ENCODE measurements at regions not wholly inside any gene's neighbourhood (a gene's known extent, or its start where the extent isn't known, plus 50 kb on each side); places are given as distances from the start of the nearest gene placed in this dataset.
A peak's percentile ranks its signal among the peaks of the same experiment; 100 is the strongest.

DNA sequence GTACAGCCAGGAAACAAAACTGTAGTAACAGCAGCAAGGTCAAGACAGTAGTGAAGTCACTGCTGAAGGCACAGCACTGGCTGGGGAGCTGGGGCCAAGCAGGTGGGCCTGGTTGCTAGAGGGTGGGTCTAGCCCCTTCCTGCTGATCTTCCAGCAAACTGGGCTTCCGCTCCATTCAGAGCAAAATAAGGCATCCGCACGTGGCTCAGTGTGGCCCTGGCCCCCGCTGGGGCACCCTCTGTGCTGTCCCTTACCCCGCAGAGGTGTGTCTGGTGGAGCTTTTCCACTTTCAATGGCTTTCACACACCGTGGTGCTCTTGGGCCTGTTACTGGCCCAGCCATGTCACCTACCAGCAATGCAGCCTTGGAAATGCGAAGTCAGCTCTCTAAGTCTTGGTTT, 162.4 kb upstream of the B3GAT1 start:
- H4K20me1 ChIP-seq (ENCODE audit: low read depth): no peaks in the 10 kb centered on the region
- Mint-ChIP-seq H3K4me1 (peaks cover 36% of the 10 kb centered on the region), H3K9me3 (peaks cover 2% of the 10 kb centered on the region), H3K36me3 (no peaks in the 10 kb centered on the region), H3K27ac (peak overlapping the region; percentile 57), H3K4me3 (no peak overlapping the region), H3K27me3 (ENCODE audit: insufficient read depth, low read depth) (peaks cover 12% of the 10 kb centered on the region)
- H3K9ac ChIP-seq: no peak overlapping the region
- no peak for TF ChIP-seq EZH2 (IDR thresholded peaks at IDR 0.05)
- TF ChIP-seq EZH2phosphoT487 (IDR thresholded peaks at IDR 0.05): no peak
- TF ChIP-seq, protein P1, sequence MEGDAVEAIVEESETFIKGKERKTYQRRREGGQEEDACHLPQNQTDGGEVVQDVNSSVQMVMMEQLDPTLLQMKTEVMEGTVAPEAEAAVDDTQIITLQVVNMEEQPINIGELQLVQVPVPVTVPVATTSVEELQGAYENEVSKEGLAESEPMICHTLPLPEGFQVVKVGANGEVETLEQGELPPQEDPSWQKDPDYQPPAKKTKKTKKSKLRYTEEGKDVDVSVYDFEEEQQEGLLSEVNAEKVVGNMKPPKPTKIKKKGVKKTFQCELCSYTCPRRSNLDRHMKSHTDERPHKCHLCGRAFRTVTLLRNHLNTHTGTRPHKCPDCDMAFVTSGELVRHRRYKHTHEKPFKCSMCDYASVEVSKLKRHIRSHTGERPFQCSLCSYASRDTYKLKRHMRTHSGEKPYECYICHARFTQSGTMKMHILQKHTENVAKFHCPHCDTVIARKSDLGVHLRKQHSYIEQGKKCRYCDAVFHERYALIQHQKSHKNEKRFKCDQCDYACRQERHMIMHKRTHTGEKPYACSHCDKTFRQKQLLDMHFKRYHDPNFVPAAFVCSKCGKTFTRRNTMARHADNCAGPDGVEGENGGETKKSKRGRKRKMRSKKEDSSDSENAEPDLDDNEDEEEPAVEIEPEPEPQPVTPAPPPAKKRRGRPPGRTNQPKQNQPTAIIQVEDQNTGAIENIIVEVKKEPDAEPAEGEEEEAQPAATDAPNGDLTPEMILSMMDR (IDR thresholded peaks at IDR 0.05): no peak
- DNase-seq (ENCODE audit: low spot score): no peak
- H3K27me3 ChIP-seq: no peaks in the 10 kb centered on the region
- no peaks in the 10 kb centered on the region for H3K9me3 ChIP-seq (ENCODE audit: low read depth)
- no peaks in the 10 kb centered on the region for H3K36me3 ChIP-seq
- H2AFZ ChIP-seq (replicated peaks): no peak overlapping the region
- H3K4me3 ChIP-seq: no peak overlapping the region
- no peaks in the 10 kb centered on the region for H3K79me2 ChIP-seq (ENCODE audit: low read depth)
- no peaks in the 10 kb centered on the region for H3F3A ChIP-seq (ENCODE audit: low read depth)
- no peak overlapping the region for H3K27ac ChIP-seq
- no peak overlapping the region for H3K4me2 ChIP-seq
- H3K4me1 ChIP-seq: peaks cover 14% of the 10 kb centered on the region

DNA sequence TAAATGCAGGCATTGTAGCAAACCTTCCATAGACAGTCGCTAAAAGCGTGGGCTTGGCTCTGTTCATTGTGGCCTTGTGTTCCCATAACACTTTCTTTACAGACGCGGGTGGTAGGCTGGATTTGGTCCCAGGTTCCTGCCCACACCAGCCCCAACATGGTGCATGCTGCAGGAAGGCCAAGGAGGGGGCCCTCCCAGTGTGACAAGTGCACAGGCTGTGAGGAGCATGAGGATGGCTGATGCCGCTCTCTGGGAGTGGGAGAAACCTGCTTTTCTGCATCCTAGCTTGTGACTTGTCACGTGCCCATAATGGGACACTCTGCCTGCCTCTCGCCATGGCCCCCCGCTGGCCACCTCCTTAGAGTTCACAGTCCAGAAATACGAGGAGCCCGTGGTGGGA, 161.8 kb upstream of the B3GAT1 start:
- no peaks in the 10 kb centered on the region for H3K9me3 ChIP-seq (ENCODE audit: low read depth)
- no peak overlapping the region for H3K9ac ChIP-seq
- no peak overlapping the region for H3K27ac ChIP-seq
- H3K36me3 ChIP-seq: no peaks in the 10 kb centered on the region
- H3K9me3 Mint-ChIP-seq: no peaks in the 10 kb centered on the region
- H3F3A ChIP-seq (ENCODE audit: low read depth): no peaks in the 10 kb centered on the region
- no peak overlapping the region for H3K4me3 Mint-ChIP-seq
- DNase-seq (ENCODE audit: low spot score): no peak
- H3K4me2 ChIP-seq: no peak overlapping the region
- H3K4me1 Mint-ChIP-seq: peaks cover 31% of the 10 kb centered on the region
- H2AFZ ChIP-seq (replicated peaks): no peak overlapping the region
- H3K27me3 Mint-ChIP-seq (ENCODE audit: insufficient read depth, low read depth): peaks cover 8% of the 10 kb centered on the region
- TF ChIP-seq EZH2phosphoT487 (IDR thresholded peaks at IDR 0.05) (no peak), EZH2 (IDR thresholded peaks at IDR 0.05) (no peak)
- TF ChIP-seq, protein P1 (IDR thresholded peaks at IDR 0.05): no peak
- H3K4me3 ChIP-seq: no peak overlapping the region
- H3K27ac Mint-ChIP-seq: no peak overlapping the region
- H3K36me3 Mint-ChIP-seq: no peaks in the 10 kb centered on the region
- no peaks in the 10 kb centered on the region for H3K27me3 ChIP-seq
- peaks cover 14% of the 10 kb centered on the region for H3K4me1 ChIP-seq
- no peaks in the 10 kb centered on the region for H4K20me1 ChIP-seq (ENCODE audit: low read depth)
- H3K79me2 ChIP-seq (ENCODE audit: low read depth): no peaks in the 10 kb centered on the region

DNA sequence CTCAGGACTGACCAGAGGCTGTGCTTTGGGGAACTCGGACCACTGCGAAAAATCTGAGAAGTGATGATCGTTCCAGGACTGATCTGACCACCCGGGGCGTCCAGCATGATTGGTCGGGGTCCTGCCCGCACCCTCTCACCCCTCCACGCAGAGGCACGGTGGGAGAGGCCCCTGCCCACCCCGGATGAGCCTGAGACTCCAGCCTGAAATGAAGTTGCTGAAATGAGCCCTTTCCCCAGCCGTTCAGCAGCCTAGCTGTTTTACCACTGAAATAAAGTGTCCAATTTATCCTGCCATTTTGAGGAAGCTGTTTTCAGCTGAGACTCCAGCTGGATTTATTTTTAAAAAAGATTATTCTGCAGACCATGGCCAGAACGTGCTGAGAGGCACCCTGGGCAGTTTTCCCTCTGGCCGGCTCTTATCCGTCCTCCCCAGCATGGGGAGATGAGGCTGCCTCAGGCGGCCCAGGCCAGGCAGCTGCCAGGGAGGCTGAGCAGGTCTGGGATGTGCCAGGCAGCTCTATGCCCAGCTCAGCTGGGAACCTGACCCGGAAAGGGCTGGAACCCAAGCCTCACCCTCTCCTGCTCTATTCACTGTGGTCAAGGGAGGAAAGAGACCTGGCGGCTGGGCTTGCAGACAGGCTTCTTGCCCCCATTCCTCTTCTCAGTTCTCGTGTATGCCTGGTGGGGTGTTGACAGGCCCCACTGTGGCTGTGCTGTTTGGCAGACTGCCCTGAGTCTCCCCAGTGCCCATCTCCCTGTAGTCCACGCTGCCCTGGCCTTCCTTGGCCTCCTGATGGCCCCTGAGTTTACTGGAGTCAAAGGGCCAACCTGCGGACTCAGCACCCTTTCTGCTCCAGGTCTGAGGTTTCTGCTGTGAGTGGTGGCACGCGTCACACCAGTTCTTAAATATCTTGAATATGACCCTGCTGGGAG, 161.0 kb upstream of the B3GAT1 start:
- TF ChIP-seq EZH2phosphoT487 (IDR thresholded peaks at IDR 0.05): no peak
- no peak for TF ChIP-seq EZH2 (IDR thresholded peaks at IDR 0.05)
- TF ChIP-seq, protein P1 (IDR thresholded peaks at IDR 0.05): no peak
- no peaks in the 10 kb centered on the region for H3K9me3 Mint-ChIP-seq
- Histone ChIP-seq H3F3A (ENCODE audit: low read depth) (no peaks in the 10 kb centered on the region), H3K4me2 (no peak overlapping the region), H3K27me3 (no peaks in the 10 kb centered on the region), H2AFZ (replicated peaks) (no peak overlapping the region), H3K9ac (no peak overlapping the region), H3K4me3 (no peak overlapping the region), H4K20me1 (ENCODE audit: low read depth) (no peaks in the 10 kb centered on the region), H3K36me3 (no peaks in the 10 kb centered on the region), H3K27ac (no peak overlapping the region), H3K79me2 (ENCODE audit: low read depth) (no peaks in the 10 kb centered on the region), H3K4me1 (peaks cover 12% of the 10 kb centered on the region), H3K9me3 (ENCODE audit: low read depth) (no peaks in the 10 kb centered on the region)
- peaks cover 24% of the 10 kb centered on the region for H3K4me1 Mint-ChIP-seq
- H3K27me3 Mint-ChIP-seq (ENCODE audit: insufficient read depth, low read depth): peaks cover 8% of the 10 kb centered on the region
- no peak for DNase-seq (ENCODE audit: low spot score)
- H3K4me3 Mint-ChIP-seq: no peak overlapping the region
- H3K27ac Mint-ChIP-seq: no peak overlapping the region
- H3K36me3 Mint-ChIP-seq: no peaks in the 10 kb centered on the region
